Hepatocyte (in vitro differentiated cells): ENCODE measurements at regions not wholly inside any gene's neighbourhood (a gene's known extent, or its start where the extent isn't known, plus 50 kb on each side); places are given as distances from the start of the nearest gene placed in this dataset.

Experiments
- DNase-seq: peaks from one replicate; pipeline ENCODE4 v3.0.0-alpha.2; 2016; ENCODE audit warnings: low spot score
- H2AFZ ChIP-seq: fragments of 200-600 bp; sonication (generic); 2 replicates; pipeline ENCODE4 v1.6.0; 2016; ENCODE audit warnings: antibody characterized with exemption, mild to moderate bottlenecking
- H3K27ac ChIP-seq: fragments of 200-600 bp; sonication (generic); 2 replicates; pipeline ENCODE4 v1.5.1; 2016; ENCODE audit warnings: mild to moderate bottlenecking
- H3K27me3 ChIP-seq: fragments of 200-600 bp; sonication (generic); 2 replicates; pipeline ENCODE4 v1.6.1; 2016
- H3K36me3 ChIP-seq: fragments of 200-600 bp; sonication (generic); replicated peaks from 2 replicates; pipeline ENCODE4 v1.5.1; 2016; ENCODE audit warnings: low read depth; ENCODE audit not compliant: insufficient read depth
- H3K4me1 ChIP-seq: fragments of 200-600 bp; sonication (generic); 2 replicates; pipeline ENCODE4 v1.5.1; 2016; ENCODE audit warnings: mild to moderate bottlenecking, moderate library complexity; ENCODE audit not compliant: insufficient read depth
- H3K4me2 ChIP-seq: fragments of 200-600 bp; sonication (generic); 2 replicates; pipeline ENCODE4 v1.6.0; 2016
- H3K4me3 ChIP-seq: fragments of 200-600 bp; sonication (generic); 2 replicates; pipeline ENCODE4 v1.5.1; 2016; ENCODE audit warnings: mild to moderate bottlenecking
- H3K79me2 ChIP-seq: fragments of 200-600 bp; sonication (generic); 2 replicates; pipeline ENCODE4 v1.6.0; 2017; ENCODE audit warnings: mild to moderate bottlenecking
- H3K9me2 ChIP-seq: fragments of 200-600 bp; sonication (generic); replicated peaks from 2 replicates; pipeline ENCODE4 v1.6.0; 2017; ENCODE audit warnings: mild to moderate bottlenecking; ENCODE audit not compliant: insufficient read depth
- H3K9me3 ChIP-seq: fragments of 200-600 bp; sonication (generic); 2 replicates; pipeline ENCODE4 v1.5.1; 2016; ENCODE audit warnings: low read depth, mild to moderate bottlenecking
- H4K20me1 ChIP-seq: fragments of 200-600 bp; sonication (generic); 2 replicates; pipeline ENCODE4 v1.6.0; 2016; ENCODE audit warnings: mild to moderate bottlenecking; ENCODE audit not compliant: insufficient read depth, poor library complexity, severe bottlenecking
- EZH2 ChIP-seq: fragments of 200-600 bp; sonication (generic); IDR thresholded peaks from 2 replicates; pipeline ENCODE4 v1.6.1; 2016; ENCODE audit warnings: antibody characterized with exemption, mild to moderate bottlenecking, borderline replicate concordance
- EZH2phosphoT487 ChIP-seq: fragments of 200-600 bp; sonication (generic); IDR thresholded peaks from one replicate; pipeline ENCODE4 v1.6.1; 2018; ENCODE audit warnings: antibody characterized with exemption, mild to moderate bottlenecking, low read depth, moderate library complexity; ENCODE audit not compliant: unreplicated experiment, severe bottlenecking
- WGBS: methylation state at CpG from one replicate; pipeline ENCODE4 v1.1.6; 2016; ENCODE audit warnings: low lambda C conversion rate; ENCODE audit errors: missing lambda C conversion rate; 5-methylcytosine and 5-hydroxymethylcytosine counted together
- TF ChIP-seq, protein P1 (sequence below): fragments of 200-600 bp; sonication (generic); IDR thresholded peaks from 2 replicates; pipeline ENCODE4 v1.5.1; 2016; ENCODE audit warnings: antibody characterized with exemption, mild to moderate bottlenecking; ENCODE audit not compliant: poor library complexity

DNA sequence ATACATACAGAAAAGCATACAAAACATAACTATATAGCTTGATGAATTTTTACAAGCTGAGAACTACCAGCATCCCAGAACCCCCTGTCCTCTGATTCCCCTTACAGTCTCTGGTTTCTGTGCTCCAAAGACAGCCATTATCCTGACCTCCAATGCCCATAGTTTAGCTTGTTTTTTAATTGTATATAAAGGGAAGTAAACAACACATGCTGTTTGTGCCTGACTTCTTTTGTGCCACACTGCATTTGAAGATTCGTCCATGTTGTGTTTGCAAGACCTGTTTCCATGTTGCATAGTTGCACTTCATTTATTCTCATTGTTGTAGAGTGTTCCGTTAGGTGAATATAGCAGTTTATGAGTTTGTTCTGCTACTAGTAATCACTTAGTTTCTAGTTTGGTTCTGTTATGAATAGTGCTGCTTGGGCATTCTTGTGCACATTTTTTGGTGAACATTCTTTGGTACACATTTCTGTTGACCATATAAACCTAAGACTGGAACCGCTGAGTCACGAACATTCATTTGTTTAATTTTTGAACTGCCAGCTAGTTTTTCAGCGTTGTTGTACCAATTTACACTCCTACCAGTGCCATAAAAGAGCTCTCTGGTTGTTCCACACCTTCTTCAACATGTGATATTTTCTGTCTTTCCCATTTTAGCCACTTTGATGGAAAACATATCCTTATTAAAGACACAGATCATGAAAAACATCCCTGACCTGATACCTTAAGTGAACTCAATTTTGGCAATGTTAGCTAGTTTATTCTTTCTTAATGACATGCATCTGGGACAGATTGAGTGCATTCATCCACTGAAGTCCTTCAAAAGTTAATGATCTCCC, 78.1 kb upstream of the ANXA1 start:
- Histone ChIP-seq H3K9me2 (no peaks in the 10 kb centered on the region), H2AFZ (no peak overlapping the region), H3K4me2 (no peak overlapping the region), H3K4me1 (no peaks in the 10 kb centered on the region), H3K27ac (no peak overlapping the region), H3K79me2 (no peaks in the 10 kb centered on the region), H3K9me3 (no peaks in the 10 kb centered on the region), H3K4me3 (no peak overlapping the region), H3K36me3 (no peaks in the 10 kb centered on the region), H4K20me1 (no peaks in the 10 kb centered on the region), H3K27me3 (no peaks in the 10 kb centered on the region)
- WGBS = 89% methylated on average over 5 of the region's 5 CpGs
- TF ChIP-seq EZH2 = no peak
- TF ChIP-seq EZH2phosphoT487 = no peak
- TF ChIP-seq, protein P1, sequence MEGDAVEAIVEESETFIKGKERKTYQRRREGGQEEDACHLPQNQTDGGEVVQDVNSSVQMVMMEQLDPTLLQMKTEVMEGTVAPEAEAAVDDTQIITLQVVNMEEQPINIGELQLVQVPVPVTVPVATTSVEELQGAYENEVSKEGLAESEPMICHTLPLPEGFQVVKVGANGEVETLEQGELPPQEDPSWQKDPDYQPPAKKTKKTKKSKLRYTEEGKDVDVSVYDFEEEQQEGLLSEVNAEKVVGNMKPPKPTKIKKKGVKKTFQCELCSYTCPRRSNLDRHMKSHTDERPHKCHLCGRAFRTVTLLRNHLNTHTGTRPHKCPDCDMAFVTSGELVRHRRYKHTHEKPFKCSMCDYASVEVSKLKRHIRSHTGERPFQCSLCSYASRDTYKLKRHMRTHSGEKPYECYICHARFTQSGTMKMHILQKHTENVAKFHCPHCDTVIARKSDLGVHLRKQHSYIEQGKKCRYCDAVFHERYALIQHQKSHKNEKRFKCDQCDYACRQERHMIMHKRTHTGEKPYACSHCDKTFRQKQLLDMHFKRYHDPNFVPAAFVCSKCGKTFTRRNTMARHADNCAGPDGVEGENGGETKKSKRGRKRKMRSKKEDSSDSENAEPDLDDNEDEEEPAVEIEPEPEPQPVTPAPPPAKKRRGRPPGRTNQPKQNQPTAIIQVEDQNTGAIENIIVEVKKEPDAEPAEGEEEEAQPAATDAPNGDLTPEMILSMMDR = no peak
- DNase-seq = no peak

DNA sequence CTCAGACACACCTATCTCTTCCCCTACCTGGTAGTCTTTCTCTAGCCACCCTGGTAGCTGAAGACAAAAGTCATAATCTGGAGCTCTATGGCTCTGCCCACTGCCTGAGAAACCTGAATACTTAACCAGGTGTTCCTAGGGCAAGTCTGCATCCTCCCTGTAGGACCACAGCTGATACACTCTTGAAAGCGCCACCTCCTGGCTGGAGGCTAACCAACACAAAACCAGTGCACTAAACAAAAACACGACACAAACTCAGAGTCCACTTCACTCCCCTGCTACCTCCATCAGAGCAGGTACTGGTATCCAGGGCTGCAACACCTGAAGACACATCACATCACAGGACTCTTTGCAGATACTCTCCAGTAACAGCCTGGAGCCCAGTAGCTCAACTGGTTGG, 84.6 kb upstream of the ANXA1 start:
- no peaks in the 10 kb centered on the region for H3K27me3 ChIP-seq
- DNase-seq = no peak
- H3K4me2 ChIP-seq = no peak overlapping the region
- no peaks in the 10 kb centered on the region for H3K79me2 ChIP-seq
- H3K4me1 ChIP-seq = no peaks in the 10 kb centered on the region
- H3K9me2 ChIP-seq = no peaks in the 10 kb centered on the region
- no peaks in the 10 kb centered on the region for H4K20me1 ChIP-seq
- no peak overlapping the region for H3K4me3 ChIP-seq
- no peak overlapping the region for H2AFZ ChIP-seq
- H3K9me3 ChIP-seq = no peaks in the 10 kb centered on the region
- WGBS = 96% methylated on average over 2 of the region's 2 CpGs
- H3K27ac ChIP-seq = no peak overlapping the region
- no peak for TF ChIP-seq EZH2
- no peak for TF ChIP-seq EZH2phosphoT487
- TF ChIP-seq, protein P1 = no peak
- H3K36me3 ChIP-seq = no peaks in the 10 kb centered on the region

DNA sequence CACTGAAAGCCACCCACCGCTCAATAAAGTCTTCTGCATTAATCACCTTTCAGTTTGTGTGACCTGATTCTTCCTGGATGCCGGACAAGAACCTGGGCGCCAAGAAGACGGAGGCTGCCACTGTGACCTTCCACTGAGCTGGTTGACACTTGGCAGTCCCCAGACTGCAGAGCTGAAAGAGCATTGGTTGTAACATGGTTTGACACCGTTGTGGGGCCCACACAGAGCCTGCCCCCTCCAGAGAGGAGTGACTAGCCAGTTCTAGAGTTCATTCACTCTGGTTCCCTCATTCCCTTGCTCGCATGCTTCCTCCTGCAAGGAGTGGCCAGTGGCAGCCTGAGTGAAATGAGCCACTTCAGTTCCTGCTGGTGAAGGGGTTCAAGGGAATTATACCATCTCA, 86.2 kb upstream of the ANXA1 start:
- Histone ChIP-seq H3K79me2 (no peaks in the 10 kb centered on the region), H3K4me1 (no peaks in the 10 kb centered on the region), H3K36me3 (no peaks in the 10 kb centered on the region), H3K4me2 (no peak overlapping the region), H2AFZ (no peak overlapping the region), H3K27ac (no peak overlapping the region), H3K27me3 (no peaks in the 10 kb centered on the region), H3K9me3 (no peaks in the 10 kb centered on the region), H3K4me3 (no peak overlapping the region), H4K20me1 (no peaks in the 10 kb centered on the region), H3K9me2 (no peaks in the 10 kb centered on the region)
- no peak for DNase-seq
- WGBS = 95% methylated on average over 6 of the region's 6 CpGs
- TF ChIP-seq, protein P1 = no peak
- TF ChIP-seq EZH2 (no peak), EZH2phosphoT487 (no peak)

DNA sequence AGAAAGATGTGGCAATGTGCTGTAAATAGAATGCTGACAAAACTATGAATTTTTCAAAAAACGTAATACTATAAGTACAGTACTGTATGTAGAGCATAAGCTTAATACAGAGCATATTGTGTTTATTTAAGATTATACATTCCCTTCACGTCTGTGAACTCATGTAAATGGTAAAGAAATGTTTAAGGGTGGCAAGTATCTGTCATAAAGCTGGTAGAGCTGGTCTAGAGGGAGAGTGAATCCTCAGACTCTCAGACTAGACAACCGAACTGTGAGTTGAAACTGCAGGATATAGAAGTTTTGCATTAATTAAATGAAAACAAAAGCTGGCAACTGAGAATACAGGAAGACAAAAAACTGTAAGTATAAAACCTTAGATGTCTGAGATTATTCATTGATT, 87.3 kb upstream of the ANXA1 start:
- Histone ChIP-seq H3K4me1 (no peaks in the 10 kb centered on the region), H3K4me2 (no peak overlapping the region), H3K4me3 (no peak overlapping the region), H3K27me3 (no peaks in the 10 kb centered on the region), H3K36me3 (no peaks in the 10 kb centered on the region), H3K9me3 (no peaks in the 10 kb centered on the region), H3K9me2 (no peaks in the 10 kb centered on the region), H2AFZ (no peak overlapping the region), H3K79me2 (no peaks in the 10 kb centered on the region), H4K20me1 (no peaks in the 10 kb centered on the region), H3K27ac (no peak overlapping the region)
- TF ChIP-seq EZH2phosphoT487 (no peak), EZH2 (no peak)
- TF ChIP-seq, protein P1 = no peak
- WGBS = 78% methylated on average over 3 of the region's 3 CpGs
- no peak for DNase-seq
